Fibroblast of skin of scalp (primary cell): ENCODE measurements at regions not wholly inside any gene's neighbourhood (a gene's known extent, or its start where the extent isn't known, plus 50 kb on each side); places are given as distances from the start of the nearest gene placed in this dataset.

Source experiments
- DNase-seq: peaks from one replicate; pipeline ENCODE4 v3.0.0-alpha.2; 2013

DNA sequence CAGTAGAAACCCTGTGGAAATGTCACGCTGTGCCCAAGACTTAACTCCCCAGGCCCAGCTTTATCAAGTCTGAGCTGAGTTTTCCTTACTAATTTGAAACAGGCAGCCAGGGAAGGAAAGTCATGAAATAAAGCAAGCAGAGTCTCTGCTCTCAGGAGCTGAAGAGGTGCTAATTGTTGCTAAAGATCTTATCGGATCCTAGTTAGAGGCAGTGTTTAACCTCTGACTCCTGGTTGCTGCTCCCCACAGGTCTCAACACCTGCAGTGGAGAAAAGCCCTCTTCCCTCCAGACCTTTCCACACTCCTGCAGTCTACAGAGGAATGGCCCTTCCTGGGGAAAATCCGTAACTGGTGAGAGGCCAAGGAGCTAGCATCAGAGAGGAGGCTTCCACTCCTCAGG, 628.2 kb downstream of the NTRK3 start:
- no peak for DNase-seq

DNA sequence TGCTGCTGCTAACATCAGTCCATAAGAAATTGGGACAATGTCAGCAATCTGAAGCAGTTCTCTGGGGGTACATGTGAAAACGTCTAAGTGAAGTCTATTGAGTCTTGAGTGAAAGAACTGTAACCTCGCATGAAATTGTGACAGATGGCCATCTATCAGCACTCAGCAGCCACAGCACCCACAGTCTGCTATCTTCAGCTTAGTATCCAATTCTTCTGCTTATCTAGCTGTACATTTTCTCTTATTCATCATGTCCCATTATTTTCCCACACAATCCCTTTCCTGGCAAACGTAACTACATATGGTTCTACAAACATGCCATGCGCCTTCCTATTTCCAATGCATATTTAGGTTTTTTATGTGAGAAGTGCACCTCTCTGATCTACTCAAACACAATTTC, 629.7 kb downstream of the NTRK3 start:
- no peak for DNase-seq

DNA sequence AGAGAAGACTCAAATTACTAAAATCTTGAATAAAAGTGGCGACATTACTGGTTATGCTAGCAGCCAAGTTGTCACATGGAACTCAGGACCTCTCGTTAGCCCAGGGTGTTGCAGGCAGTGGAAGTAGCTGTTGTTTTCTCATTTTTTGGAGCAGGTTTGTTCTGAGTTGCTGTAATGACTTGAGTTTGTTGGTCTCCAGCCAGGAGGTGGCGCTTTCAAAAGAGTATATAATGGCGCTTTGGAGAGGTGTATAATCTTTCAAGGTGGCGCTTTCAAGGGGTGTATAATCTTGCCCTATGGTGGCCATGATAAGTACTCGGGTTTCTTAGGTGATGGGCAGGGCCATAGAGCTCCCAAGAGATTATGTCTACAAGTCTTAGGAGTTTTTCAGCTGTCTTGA, 632.7 kb downstream of the NTRK3 start:
- no peak for DNase-seq

DNA sequence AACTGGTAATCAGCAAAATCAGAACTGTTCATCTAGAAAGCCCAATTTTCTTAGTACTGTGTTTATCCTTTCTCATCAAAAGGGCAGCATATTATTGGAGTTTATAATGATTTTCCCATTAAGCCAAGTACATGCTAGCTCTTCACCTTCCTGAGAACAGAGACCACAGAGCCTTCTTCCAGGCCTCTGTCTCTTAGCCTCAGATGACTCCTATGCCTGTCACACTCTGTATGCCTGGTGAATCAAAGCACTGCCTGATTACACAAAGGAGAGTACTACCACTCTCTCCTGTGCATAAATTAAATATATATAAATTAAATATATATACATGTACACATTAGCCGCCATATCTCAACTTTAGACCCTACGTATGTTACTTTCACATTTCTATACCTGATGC, 636.1 kb downstream of the NTRK3 start:
- DNase-seq: no peak

DNA sequence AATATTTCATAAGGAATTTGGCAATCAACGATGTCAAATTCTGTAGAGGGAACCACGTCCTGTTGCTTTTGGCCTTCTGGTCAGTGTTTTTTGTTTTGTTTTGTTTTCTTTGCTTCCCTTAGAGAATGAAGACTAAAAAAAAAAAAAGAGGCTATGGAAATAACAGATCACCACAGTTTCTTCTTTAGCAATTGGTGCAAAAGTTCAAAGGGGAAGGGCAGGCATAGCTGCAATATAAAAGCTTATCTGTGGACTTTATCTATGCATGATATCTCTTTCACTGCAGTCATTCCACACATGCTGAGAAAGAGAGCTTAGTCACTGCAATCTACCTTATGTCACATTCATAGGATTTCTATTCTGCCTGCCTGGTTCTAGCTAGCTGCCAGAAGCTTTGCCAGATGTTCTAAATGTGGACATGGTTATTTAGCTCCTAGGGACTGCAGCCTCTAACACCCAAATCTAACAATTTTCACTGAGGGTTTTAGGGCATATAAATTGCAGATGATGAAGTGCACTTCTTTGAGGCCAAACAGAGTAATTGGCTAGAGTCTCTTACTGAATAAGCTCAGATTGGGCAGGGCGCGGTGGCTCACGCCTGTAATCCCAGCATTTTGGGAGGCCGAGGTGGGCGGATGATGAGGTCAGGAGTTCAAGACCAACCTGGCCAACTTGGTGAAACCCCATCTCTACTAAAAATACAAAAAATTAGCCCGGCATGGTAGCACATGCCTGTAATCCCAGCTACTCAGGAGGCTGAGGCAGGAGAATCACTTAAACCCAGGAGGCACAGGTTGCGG, 637.2 kb downstream of the NTRK3 start:
- peak; percentile 53 for DNase-seq

DNA sequence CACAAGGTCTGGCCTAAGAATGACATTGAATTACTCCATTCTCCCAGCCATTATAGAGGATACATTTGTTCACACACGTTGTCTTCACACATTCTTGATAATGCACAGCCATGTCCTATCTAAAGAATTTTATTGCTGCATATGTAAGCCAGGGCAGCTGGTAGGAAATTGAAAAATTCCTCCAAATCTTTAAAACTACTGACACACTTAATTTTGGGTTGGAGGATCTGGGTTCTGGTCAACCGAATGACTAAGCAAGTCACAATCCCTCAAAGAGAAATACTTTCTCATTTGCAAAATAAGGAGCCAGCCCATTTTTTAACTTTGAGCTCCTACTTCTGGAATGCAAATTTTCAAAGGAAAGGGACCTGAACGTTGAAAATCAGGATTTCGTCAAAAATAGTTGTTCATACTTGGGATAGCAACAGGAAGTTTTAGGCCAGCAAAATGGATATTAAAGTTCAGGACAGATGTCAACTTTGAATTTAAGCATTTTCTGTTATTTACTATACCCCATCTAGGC, 638.3 kb downstream of the NTRK3 start:
- DNase-seq: peak; percentile 22

DNA sequence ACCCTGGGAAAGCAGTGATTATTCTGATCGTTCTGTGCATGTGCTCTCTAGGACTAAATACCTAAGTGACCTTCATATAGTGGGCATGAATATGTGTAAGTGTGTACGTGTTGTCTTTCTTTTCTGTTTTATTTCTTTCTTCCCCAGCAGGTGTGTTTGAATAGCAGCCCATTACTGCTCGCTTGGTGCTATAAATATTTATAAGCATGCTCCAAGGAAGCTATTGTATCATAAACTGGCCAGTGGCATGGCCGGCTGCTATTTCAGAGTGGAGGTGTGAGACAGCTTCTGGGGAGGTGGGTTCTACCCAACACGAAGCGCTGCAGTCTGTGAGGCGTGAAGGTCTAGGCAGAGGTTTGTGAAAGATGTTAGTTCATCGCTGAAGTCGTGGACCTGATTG, 641.8 kb downstream of the NTRK3 start:
- DNase-seq: no peak

DNA sequence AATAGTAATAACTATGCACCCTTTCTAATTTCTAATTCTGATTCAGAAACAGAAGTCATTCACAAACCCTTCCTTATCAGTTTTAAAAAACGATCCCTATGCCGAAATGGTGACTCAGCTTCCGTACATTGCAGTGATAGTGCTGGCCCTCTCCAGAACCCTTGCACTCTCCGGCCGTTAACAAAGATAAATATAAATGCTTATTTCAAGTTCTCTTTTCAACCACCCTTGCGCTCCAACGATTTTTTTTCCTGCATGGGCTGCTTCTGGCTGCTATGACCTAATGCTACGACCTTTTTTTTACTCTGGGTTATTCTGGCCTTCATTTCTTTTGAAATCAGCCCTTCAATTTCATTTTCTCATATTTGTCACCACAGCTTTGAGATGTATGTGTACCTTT, 646.2 kb downstream of the NTRK3 start:
- no peak for DNase-seq

DNA sequence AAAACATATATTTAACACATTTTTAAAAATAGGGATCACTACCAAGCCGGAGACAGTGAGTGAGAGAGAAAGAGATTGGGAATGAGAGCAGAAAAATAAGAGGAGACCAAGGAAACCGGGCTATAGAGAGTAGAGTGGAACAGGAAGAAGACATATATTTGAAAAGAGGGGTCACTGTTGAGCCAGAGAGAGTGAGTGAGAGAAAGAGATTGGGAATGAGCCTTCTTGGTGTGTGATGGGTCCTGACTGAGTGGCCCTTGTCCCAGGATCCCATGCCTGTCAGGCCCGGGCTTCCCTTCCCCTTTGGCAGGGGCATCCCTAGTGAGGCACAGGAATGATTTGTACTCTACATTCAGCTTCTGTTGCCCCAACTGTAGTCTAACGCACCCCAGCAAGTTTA, 646.6 kb downstream of the NTRK3 start:
- DNase-seq: peak; percentile 4

DNA sequence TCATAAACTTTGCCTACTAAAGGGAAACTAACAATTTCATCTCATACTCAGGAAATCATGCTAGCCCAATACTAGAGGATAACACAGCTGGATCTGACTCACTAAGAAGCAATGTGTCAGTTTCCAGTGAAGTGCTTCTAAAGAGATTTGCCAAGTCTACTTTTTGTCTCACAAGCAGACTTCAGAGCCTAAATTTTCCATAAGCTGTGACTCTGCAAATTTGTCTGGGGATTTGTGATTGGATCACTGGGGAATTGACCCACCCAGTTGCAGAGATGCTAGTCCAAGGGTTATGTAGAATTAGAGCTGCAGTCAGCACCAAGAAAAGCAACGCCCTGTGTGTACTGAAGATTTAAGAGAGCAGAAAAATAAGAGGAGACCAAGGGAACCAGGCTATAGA, 647.1 kb downstream of the NTRK3 start:
- peak; percentile 93 for DNase-seq

DNA sequence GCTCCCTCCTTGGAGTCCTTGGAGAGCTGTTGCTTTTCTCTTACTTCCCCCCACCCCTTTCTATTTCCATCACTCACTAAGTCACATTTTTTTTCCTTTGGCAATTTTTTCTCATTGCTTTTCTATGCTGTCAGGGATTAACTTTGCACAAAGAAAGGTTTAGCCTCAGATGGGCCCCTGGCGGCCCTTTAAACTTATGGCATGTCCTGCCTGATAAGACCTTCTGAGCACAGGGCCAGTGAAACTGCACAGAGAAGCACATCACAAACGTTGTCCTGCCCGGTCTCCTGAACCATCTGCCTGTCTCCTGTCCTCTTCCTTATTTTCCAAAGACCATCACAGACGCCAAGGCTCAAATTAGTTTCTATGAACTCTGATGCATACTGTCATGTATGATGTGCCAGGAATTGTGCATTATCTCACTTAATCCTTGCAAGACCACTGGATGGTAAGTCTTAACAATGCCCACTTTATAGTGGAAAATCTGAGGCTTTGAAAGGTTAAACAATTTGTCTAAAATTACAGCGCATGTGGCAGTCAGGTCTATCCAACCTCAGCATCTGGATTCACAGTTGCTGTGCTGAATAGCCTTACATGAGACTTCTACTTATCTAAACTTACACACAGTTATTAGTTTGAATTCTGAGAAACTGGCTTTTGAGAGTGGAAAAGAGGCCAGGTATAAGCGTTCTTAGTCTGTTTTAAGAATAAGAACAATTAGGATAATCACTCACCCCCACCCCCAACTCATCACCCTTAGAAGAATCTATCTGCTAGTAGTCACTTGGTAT, 648.1 kb downstream of the NTRK3 start:
- no peak for DNase-seq

DNA sequence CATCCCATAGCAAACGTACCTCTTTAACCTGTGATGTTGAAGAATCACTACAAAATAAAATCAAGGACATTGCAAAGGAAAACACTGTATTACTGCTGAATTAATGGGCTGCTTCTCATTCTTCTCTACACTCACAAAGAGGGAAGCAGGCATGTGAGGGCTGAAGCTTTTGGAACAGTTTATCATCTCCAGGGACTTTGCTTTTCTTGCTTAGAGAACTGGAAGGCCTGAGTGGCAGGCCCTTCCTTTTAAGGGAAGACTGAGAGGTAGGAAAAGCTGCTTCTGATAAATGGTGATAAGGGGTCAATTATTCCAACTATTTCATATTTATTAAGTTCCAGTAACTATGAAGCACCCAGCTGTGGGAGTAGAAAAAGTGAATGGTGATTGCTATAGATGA, 649.6 kb downstream of the NTRK3 start:
- no peak for DNase-seq

DNA sequence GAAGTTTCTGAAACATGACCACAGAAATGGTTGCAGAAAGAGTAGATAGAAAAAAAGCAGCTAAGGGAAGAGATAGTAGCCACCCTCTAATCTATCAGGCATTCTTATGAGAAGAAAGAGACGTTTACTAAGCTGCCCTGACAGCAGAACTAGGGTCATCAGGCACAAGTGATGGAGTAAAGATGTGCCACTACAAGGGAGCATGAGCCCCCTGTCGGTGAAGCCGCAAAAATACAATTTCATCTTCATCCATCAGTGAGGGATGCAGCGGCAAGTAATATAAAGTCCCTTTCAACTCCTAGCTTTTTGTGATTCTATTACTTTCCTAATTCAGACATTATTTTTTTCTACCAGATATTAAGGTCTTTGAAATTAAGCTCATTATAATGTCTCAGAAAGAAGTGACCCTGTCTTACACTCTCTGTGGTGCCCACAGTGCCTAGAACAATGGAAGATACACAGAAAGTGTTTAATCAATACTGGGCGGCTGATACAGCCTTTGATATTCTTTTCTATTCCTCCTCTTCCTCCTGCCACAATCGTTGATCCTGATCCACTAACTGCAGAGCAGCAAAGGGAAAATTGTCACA, 651.6 kb downstream of the NTRK3 start:
- DNase-seq: peak; percentile 21

DNA sequence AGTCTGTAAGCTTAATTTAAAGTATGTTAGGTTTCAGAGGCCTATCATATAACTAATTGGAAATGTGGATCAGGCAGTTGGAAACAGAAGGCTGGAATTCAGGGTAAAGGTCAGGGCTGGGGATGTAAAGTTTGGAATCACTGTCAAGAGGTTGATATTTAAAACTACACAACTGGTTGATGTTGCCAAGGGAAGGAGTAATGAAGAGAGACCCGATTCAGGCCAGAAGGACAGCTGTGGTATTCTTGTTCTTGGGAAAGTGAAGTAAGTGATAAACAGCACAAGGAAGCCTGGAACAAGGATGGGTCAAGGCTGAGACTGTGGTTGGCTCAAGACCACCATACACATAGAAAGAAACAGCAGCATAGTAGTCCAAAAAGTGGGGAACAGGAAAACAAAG, 654.2 kb downstream of the NTRK3 start:
- DNase-seq: no peak

DNA sequence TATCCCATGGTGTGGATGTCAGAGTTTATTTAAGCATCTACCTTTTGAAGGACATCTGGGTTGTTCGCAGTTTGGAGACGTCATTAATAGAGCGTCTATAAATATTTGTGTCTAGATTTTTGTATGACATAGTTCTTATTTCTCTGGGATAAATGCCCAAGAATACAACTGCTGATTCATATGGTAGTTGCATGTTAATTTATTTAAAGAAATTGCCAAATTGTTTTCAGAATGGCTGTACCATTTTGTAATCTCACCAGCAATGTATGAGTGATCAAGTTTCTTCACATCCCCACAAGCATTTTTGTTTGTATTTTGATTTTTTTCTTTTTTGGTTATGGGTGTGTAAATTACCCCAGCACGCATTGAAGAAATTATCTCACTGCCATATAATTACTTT, 656.9 kb downstream of the NTRK3 start:
- peak; percentile 9 for DNase-seq

DNA sequence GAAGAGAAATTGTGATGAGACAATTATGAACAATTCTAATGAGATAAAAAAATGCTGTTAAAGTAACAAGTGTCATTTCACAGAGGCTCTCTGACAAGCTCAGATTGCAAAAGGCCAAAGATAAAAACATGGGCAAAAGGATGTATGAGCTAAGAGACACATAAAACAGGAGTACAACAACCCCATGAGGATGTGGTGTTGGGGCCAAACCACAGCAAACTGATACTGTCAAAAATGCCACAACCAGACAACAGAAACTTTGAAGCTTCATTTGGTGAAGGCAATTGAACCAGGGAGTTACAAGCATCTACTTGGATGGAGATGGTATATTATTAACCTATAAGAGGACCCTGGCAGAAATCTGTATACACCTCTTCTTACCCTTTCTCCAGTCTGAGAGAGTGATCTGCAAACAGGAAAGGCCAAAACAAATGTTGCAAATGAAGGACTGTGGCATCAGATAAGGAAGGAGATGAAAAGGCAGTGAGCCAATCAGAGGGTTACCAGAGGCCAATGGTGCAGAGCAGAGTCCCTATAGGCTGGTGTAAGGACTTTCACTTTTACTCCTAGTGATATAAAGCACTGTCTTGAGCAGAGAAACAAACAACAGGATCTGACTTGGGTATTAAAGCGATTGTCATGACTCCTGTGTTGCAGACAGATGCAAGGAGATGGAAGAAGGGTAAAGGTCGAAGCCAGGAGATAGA, 659.0 kb downstream of the NTRK3 start:
- DNase-seq: no peak

DNA sequence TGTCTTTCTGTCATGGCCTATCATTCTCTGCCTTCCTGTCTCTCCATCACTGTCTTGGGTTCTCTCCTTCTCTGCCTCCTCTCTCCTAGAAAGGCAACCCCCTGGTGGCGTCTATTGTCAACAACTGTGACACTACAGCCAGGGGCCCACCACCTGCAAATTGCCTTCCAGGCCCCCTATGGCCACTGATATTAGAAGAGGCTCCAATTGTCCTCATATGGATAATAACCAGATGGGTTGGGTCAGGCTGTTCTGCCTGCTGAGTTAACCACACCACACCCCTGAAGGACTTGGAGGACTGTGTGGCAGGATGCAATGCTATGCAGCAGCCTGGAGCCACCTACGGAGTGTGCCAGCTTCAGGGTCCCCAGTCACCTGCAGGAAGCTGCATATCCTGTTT, 665.0 kb downstream of the NTRK3 start:
- no peak for DNase-seq

DNA sequence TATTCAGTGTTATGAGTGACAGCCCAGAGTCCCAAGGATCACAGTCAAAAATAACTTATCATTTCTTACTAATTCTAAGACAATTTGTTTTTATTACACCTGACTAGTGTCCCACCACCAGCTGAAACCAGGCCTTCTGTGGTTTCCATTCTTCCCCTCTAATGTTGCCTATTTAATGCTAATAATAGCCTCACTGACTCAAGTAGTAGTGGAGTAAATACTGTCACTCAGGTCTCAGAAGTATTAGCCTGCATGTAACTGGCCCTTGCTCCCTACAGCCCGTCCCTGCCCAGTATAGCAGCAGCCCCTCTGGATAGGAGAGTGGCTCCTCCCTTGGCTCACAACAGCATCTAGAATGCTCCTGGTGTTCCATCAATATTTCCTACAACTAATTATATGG, 665.5 kb downstream of the NTRK3 start:
- DNase-seq: no peak

DNA sequence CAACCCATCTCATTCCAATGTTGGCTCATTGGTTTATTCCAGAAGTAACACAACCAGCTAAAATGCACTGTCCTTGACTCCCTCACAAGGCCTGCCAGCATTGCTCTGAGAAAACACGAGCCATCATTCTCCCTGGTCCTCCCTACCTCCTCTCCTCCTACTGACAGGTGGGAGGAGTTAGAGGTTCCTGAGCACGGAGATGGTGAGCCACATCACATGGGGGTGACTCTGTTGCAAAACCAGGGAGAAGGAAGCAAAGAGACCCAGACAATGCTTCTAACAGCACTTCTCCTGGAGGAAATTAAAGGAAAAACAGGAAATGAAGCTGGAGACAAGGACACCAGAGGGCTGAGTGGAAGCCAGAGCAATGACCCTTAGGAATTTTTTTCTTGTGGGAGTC, 667.4 kb downstream of the NTRK3 start:
- no peak for DNase-seq

DNA sequence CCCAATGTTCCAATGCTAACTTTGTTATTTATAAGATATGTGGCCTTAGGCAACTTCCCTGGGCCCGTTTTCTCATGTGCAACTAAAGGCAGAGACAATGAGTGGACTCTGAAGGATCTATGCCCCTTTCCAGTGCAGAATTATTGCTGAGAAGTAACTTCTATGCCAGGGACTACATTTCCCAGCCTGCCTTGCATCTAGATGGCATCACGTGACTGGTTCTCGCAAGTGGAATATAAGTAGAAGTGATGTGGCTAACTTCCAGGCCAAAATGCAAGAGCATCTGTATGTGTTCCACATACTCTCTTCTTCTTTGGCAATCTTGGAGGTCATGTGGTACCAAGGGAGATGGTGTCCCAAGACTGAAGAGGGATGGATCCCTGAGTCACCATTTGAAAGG, 674.4 kb downstream of the NTRK3 start:
- no peak for DNase-seq

DNA sequence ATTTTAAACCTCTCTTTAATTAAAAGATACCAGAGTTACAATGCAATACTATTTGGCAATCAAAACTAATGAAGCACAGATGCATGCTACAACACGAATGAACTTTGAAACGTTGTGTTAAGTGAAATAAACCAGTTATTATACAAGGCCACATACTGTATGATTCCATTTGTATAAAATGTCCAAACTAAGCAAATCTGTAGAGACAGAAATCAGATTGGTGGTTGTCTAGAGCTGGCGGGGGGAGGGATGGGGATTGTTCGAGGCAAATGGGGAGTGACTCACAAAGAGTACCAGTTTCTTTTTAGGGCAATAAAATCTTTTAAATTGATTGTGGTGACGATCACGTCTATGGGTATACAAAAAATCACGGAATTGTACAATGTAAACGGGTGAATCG, 677.0 kb downstream of the NTRK3 start:
- DNase-seq: no peak

DNA sequence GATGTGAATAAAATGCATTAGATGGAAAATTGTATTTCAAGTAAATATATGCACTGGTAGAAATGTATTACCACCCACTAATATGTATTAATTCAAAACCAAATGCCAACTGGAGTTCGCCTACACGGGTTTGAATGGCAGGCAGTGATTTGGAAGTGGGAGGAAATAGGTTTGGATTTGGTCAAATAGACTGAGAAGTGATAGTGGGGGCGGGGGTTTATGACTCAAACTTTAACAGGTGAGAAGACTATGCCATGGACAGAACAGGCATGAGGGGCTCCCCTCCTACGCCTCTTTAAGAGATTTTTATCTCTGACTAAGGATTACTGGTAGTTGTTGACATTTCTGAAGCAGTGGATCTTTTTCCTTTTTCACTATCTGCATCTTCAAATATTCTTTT, 677.8 kb downstream of the NTRK3 start:
- no peak for DNase-seq

DNA sequence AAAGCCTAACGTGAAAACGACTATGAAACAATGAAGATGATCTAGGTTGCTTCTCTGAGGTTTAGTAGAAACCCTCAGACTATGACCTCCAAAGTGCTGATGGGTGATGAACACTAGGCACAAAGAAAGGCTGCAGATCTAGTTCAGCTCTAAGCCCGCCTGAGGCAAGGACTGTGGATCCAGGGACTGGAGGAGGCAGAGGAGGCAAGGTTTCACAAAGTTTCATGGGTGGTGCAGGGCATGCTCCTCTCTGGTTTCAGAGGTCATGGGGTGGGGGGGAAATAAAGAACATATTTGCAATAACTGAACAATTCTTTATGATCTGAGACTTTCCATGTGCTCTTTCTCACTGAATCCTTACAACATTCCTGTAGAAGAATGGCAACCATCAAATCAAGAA, 679.2 kb downstream of the NTRK3 start:
- no peak for DNase-seq
